B cell (primary cell): ENCODE measurements at regions not wholly inside any gene's neighbourhood (a gene's known extent, or its start where the extent isn't known, plus 50 kb on each side); places are given as distances from the start of the nearest gene placed in this dataset.

ENCODE experiments used
- EZH2 ChIP-seq: IDR thresholded peaks from 2 replicates; pipeline ENCODE4 v1.6.1; 2012; ENCODE audit warnings: borderline replicate concordance, low read depth, mild to moderate bottlenecking, moderate library complexity, low read length; ENCODE audit not compliant: insufficient read depth, poor library complexity, severe bottlenecking
- TF ChIP-seq, protein P1 (sequence below): fragments of 200-600 bp; IDR thresholded peaks from one replicate; pipeline ENCODE4 v1.8.0; 2022; ENCODE audit warnings: antibody characterized with exemption, mild to moderate bottlenecking

- TF ChIP-seq, protein P1, sequence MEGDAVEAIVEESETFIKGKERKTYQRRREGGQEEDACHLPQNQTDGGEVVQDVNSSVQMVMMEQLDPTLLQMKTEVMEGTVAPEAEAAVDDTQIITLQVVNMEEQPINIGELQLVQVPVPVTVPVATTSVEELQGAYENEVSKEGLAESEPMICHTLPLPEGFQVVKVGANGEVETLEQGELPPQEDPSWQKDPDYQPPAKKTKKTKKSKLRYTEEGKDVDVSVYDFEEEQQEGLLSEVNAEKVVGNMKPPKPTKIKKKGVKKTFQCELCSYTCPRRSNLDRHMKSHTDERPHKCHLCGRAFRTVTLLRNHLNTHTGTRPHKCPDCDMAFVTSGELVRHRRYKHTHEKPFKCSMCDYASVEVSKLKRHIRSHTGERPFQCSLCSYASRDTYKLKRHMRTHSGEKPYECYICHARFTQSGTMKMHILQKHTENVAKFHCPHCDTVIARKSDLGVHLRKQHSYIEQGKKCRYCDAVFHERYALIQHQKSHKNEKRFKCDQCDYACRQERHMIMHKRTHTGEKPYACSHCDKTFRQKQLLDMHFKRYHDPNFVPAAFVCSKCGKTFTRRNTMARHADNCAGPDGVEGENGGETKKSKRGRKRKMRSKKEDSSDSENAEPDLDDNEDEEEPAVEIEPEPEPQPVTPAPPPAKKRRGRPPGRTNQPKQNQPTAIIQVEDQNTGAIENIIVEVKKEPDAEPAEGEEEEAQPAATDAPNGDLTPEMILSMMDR: no peak
- TF ChIP-seq EZH2: no peak
Observed at GRCh38 chr20:57073402-57073801, 193.0 kb downstream of the BMP7 start.
